AG09309 (cell line): ENCODE measurements at regions not wholly inside any gene's neighbourhood (a gene's known extent, or its start where the extent isn't known, plus 50 kb on each side); places are given as distances from the start of the nearest gene placed in this dataset.

Experiments
- DNase-seq: peaks from one replicate; pipeline ENCODE4 v3.0.0-alpha.2; 2010; ENCODE audit warnings: low read depth
- H3K4me3 ChIP-seq: 2 replicates; pipeline ENCODE4 v1.5.1; 2011; ENCODE audit warnings: mild to moderate bottlenecking, low read depth, low read length, moderate library complexity; ENCODE audit not compliant: control insufficient read depth
- TF ChIP-seq, protein P1 (sequence below): IDR thresholded peaks from 2 replicates; pipeline ENCODE4 v1.5.1; 2011; ENCODE audit warnings: mild to moderate bottlenecking, low read depth, low read length, inconsistent platforms; ENCODE audit not compliant: insufficient read depth, control insufficient read depth; ENCODE audit errors: missing control alignments

DNA sequence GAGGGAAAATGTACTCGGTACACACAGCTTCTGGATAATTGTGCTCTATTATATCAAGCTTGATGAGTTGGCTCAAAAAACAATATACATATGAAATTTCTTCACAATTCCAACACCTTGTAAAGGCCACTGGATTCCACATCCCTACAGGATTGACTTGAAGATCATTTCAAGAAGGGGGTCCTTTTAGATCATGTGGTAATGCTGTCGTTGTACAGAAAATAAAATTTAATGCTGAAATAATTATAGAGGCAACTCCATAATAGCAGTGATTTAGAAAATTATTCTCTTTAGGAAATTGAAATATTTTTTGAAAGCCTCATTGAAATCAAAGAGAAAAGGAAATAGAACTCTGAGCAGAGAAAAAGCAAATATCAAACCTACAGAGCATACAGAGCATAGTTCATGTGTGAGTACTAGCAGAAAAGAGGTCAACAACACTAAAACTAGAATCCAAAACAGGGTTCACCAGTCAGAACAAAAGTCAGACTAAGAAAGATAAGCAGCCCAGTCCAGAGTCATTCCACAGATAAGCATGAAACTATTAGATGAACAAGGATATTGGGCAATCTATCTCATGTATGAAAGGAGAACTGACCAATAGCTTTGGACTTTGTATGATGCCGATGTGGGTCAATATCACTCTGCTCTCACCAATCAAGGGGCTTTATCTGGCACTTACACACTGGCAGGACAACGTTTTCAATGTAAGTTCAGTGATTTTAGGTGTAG, 79.5 kb upstream of the PALMD start:
- TF ChIP-seq, protein P1, sequence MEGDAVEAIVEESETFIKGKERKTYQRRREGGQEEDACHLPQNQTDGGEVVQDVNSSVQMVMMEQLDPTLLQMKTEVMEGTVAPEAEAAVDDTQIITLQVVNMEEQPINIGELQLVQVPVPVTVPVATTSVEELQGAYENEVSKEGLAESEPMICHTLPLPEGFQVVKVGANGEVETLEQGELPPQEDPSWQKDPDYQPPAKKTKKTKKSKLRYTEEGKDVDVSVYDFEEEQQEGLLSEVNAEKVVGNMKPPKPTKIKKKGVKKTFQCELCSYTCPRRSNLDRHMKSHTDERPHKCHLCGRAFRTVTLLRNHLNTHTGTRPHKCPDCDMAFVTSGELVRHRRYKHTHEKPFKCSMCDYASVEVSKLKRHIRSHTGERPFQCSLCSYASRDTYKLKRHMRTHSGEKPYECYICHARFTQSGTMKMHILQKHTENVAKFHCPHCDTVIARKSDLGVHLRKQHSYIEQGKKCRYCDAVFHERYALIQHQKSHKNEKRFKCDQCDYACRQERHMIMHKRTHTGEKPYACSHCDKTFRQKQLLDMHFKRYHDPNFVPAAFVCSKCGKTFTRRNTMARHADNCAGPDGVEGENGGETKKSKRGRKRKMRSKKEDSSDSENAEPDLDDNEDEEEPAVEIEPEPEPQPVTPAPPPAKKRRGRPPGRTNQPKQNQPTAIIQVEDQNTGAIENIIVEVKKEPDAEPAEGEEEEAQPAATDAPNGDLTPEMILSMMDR: no peak
- H3K4me3 ChIP-seq: no peak overlapping the region
- DNase-seq: no peak

DNA sequence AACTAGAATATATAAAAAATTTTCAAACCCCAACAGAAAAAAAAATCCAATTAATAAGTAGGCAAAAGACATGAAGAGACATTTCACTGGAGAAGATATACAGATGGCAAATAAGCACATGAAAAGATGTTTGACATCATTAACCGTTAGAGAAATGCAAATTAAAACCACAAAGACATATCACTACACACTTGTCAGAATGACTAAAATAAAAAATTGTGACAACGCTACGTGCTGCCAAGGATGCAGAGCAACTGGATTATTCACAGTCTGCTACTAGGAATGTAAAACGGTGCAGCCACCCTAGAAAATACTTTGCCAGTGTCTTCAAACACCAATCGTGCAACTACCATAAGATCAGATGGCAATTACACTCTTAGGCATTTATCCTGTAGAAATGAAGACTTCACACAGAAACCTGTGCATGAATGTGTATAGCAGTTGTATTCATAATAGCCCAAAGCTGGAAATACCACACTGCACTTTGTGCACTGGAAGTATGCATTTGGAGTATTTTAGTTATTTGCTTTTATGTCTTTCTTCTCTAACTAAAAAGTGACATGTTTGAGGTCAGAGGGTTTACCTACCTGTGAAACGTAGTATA, 75.3 kb upstream of the PALMD start:
- DNase-seq: no peak
- TF ChIP-seq, protein P1: no peak
- no peak overlapping the region for H3K4me3 ChIP-seq

DNA sequence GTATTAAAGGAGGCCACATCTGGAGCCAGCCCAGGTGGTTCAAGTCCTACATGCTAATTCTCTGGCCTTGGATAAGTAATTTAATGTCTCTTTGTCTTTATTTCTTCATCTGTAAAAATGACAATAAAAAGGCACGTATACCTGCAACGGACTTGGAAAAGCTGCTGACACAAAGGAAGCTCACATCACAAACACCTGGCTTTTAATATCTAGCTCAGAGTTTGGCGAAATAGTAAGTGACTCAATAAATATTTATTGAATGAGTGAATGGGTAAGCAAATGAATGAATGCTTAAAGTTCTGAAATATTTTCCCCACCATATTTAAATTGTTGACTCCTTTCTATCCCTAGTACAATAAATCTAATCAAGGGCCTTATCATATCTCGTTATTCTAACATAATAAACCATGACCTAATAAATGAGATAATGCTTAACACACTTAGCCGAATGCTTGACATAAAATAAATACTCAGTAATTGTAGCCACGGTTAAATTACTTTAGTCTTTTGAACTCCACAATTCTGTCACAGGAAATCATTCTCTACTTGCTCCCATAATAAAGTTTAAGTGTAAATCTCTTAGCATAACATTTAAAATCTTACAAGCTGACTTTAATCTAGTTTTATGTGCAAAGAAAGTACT, 74.7 kb upstream of the PALMD start:
- TF ChIP-seq, protein P1: no peak
- DNase-seq: no peak
- no peak overlapping the region for H3K4me3 ChIP-seq

DNA sequence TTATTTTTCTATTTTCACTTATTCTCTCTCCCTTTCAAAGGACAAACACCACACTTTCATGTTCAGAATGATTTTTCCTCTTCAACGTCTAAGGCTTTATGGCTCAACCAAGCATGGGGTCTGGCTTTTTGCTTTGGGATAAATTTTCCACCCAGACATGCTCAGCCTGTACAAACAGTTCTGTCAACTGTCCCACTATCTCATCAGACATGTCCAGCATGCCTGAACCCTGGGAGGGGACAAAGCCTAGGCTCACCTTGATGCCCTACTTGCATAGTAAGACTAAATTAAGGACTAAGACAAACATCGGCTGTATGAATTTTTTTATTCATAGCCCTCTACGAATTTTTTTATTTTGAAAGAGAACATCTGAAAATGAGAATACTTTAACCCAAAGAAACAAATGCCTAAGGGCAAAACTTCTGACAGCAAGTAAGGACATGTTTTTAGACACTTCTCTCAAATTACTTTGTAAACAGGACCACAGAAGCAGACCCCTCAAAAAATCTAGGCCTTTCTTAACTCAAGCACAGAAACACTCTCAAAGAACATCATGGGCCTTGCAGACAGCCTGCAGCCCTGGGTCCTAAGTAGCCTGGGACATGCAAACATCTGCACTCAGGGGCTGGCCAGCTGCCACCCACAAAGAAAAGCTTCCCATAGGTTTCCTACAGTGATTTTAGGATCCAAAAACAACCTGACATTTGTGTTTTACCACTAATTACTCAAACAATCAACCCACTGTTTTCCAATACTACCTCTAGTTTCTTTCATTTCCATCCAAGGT, 72.3 kb upstream of the PALMD start:
- TF ChIP-seq, protein P1: no peak
- no peak for DNase-seq
- no peak overlapping the region for H3K4me3 ChIP-seq

DNA sequence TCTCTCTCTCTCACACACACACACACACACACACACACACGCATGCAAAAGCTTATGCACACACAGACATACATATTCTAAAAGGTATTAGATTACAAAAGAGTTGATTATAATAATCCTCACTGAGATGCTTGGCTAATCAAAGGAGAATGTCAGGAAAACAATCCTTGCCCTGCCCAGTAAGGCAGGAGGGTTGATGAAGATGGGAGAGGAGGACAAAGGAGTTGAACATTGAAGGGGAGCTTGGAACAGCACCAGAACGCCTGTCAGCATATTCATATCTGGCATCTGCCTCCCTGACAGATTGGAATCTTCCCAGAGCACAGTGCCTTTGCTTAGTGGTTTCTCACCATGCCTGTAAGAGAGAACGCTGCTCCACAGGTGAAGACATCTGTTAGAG, 68.6 kb upstream of the PALMD start:
- H3K4me3 ChIP-seq: no peak overlapping the region
- DNase-seq: no peak
- TF ChIP-seq, protein P1: no peak

DNA sequence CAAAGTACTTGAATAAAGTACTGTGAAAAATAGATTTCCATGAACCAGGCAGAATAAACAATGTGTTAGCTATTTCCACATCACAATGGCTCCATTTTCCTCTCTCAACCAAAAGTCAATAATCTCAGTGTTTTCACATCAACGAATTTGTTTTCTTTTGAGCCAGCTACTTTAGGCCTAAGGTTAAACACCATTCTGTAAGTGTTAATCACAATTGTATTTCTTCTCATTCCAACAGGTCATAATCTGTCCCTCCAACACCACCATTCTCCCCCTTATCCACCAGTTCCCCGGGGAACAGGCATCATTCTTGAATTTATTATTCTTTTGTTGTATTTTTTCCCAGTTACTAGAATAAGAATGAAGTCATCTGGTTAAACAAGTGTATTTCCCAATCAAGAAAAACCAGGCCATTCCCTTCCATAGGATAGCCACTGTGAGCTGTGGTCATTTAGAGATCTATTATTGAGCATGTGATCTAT, 66.2 kb upstream of the PALMD start:
- no peak for DNase-seq
- H3K4me3 ChIP-seq: no peak overlapping the region
- TF ChIP-seq, protein P1: no peak
